ENCODE measurements at regions not wholly inside any gene's neighbourhood (a gene's known extent, or its start where the extent isn't known, plus 50 kb on each side); places are given as distances from the start of the nearest gene placed in this dataset.

- no peak for TF ChIP-seq POLR2AphosphoS5 (IDR thresholded peaks at IDR 0.05)
- no peak for TF ChIP-seq POLR2A (IDR thresholded peaks at IDR 0.05)
- no peak for TF ChIP-seq CTCF (IDR thresholded peaks at IDR 0.05)
- no peak for TF ChIP-seq EP300 (IDR thresholded peaks at IDR 0.05)
- Histone ChIP-seq H3K4me3 (no peak overlapping the region), H3K27me3 (no peaks in the 10 kb centered on the region), H3K4me1 (no peaks in the 10 kb centered on the region), H3K27ac (no peak overlapping the region), H3K9me3 (no peaks in the 10 kb centered on the region), H3K36me3 (no peaks in the 10 kb centered on the region)
- ATAC-seq, result no peak
- 75 to 100% methylated on average over 1 of the region's 1 CpG for WGBS, 2 donors (ENCODE audit: low coverage in 1 of 2)
Measured at GRCh38 chr6:63517221-63517620, 55.1 kb upstream of the LOC128125822 start.

GRCh38 chr6:63521475-63522210, 50.6 kb upstream of the LOC128125822 start:
- no peak overlapping the region for H3K4me3 ChIP-seq
- no peaks in the 10 kb centered on the region for H3K27me3 ChIP-seq
- no peaks in the 10 kb centered on the region for H3K9me3 ChIP-seq
- H3K27ac ChIP-seq, result no peak overlapping the region
- TF ChIP-seq POLR2AphosphoS5 (IDR thresholded peaks at IDR 0.05) (no peak), EP300 (IDR thresholded peaks at IDR 0.05) (no peak), POLR2A (IDR thresholded peaks at IDR 0.05) (no peak), CTCF (IDR thresholded peaks at IDR 0.05) (no peak)
- no peak for ATAC-seq
- no peaks in the 10 kb centered on the region for H3K4me1 ChIP-seq
- H3K36me3 ChIP-seq, result no peaks in the 10 kb centered on the region
